Peyer's patch (tissue), 4 donors: ENCODE measurements at regions not wholly inside any gene's neighbourhood (a gene's known extent, or its start where the extent isn't known, plus 50 kb on each side); places are given as distances from the start of the nearest gene placed in this dataset.

Source experiments
- POLR2A ChIP-seq, 2 donors: fragments of 450-650 bp; IDR thresholded peaks; one replicate each; pipeline ENCODE4 v1.5.1; 2017; ENCODE audit warnings: antibody characterized with exemption in 2 of 2, mild to moderate bottlenecking in 2 of 2, moderate library complexity in 2 of 2
- TF ChIP-seq, protein P1 (sequence below), 6 experiments: fragments of 450-650 bp in 4 of 6; fragments of 200-600 bp in 2 of 6; sonication (generic) in 1 of 6; IDR thresholded peaks; one replicate each; pipeline ENCODE4 v1.5.1; 2017 to 2019; ENCODE audit warnings: antibody characterized with exemption in 6 of 6, mild to moderate bottlenecking in 3 of 6, moderate library complexity in 1 of 6

DNA sequence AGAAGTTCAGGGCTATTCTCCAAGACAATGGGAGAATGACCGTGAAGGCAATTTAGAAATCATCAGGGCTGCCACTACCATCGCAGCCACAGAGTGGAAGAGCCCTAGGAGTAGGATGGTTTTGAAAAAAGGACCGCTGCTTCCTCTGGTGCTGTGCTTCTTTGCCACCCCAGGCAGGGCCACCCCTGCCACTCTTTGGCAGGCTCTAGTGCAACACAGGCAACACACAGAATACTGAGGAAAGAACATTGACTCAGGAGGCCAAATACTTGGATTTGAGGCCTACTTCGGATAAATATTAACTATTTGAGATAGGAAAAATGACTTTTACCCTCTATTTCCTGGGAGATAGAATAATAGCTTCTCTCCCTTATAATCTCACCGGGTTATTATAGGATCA lies 228.9 kb upstream of the BOD1L1 start:
- TF ChIP-seq, protein P1, sequence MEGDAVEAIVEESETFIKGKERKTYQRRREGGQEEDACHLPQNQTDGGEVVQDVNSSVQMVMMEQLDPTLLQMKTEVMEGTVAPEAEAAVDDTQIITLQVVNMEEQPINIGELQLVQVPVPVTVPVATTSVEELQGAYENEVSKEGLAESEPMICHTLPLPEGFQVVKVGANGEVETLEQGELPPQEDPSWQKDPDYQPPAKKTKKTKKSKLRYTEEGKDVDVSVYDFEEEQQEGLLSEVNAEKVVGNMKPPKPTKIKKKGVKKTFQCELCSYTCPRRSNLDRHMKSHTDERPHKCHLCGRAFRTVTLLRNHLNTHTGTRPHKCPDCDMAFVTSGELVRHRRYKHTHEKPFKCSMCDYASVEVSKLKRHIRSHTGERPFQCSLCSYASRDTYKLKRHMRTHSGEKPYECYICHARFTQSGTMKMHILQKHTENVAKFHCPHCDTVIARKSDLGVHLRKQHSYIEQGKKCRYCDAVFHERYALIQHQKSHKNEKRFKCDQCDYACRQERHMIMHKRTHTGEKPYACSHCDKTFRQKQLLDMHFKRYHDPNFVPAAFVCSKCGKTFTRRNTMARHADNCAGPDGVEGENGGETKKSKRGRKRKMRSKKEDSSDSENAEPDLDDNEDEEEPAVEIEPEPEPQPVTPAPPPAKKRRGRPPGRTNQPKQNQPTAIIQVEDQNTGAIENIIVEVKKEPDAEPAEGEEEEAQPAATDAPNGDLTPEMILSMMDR (IDR thresholded peaks at IDR 0.05) = no peak
- no peak for TF ChIP-seq POLR2A (IDR thresholded peaks at IDR 0.05)
